ENCODE measurements at regions not wholly inside any gene's neighbourhood (a gene's known extent, or its start where the extent isn't known, plus 50 kb on each side); places are given as distances from the start of the nearest gene placed in this dataset.

DNA sequence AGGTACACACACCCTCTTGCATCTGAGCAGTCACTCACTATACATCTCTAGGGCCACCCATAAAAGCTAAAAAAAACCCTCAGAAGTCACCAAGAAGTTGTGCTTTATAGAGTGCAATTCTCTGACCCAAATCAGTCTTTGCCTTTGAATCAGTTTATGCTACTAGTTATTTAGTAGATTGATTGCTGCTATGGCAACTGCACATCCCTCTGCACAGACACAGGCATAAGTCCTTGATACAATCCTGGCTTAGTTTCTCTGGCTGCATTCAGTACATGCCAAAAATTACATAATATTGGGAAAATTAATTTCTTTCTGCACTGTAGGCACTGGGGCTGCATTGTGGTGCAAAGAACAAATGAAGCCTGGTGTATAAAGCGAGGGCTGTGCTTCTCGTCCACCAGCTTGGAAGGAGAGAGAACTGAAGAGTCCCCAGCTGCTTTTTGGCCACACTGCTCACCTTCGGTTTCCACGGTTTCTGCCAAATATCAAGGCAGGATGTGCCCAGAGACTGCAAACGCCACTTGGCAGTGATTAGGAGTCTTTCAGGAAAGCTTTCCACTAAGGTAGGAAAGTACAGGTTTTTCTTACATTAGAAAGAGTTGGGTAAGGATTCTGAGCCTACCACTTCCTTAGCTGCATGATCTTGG is 258.4 kb downstream of the ELAVL2 start:
- TF ChIP-seq, protein P1, sequence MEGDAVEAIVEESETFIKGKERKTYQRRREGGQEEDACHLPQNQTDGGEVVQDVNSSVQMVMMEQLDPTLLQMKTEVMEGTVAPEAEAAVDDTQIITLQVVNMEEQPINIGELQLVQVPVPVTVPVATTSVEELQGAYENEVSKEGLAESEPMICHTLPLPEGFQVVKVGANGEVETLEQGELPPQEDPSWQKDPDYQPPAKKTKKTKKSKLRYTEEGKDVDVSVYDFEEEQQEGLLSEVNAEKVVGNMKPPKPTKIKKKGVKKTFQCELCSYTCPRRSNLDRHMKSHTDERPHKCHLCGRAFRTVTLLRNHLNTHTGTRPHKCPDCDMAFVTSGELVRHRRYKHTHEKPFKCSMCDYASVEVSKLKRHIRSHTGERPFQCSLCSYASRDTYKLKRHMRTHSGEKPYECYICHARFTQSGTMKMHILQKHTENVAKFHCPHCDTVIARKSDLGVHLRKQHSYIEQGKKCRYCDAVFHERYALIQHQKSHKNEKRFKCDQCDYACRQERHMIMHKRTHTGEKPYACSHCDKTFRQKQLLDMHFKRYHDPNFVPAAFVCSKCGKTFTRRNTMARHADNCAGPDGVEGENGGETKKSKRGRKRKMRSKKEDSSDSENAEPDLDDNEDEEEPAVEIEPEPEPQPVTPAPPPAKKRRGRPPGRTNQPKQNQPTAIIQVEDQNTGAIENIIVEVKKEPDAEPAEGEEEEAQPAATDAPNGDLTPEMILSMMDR (conservative IDR thresholded peaks at IDR 0.05; ENCODE audit: low read depth): no peak
- DNase-seq (ENCODE audit: low spot score): no peak
- ChIA-PET CTCF (no interaction called here), POLR2A (ENCODE audit: low non-redundant PET) (no interaction called here)
- no peak overlapping the region for H3K27ac ChIP-seq

DNA sequence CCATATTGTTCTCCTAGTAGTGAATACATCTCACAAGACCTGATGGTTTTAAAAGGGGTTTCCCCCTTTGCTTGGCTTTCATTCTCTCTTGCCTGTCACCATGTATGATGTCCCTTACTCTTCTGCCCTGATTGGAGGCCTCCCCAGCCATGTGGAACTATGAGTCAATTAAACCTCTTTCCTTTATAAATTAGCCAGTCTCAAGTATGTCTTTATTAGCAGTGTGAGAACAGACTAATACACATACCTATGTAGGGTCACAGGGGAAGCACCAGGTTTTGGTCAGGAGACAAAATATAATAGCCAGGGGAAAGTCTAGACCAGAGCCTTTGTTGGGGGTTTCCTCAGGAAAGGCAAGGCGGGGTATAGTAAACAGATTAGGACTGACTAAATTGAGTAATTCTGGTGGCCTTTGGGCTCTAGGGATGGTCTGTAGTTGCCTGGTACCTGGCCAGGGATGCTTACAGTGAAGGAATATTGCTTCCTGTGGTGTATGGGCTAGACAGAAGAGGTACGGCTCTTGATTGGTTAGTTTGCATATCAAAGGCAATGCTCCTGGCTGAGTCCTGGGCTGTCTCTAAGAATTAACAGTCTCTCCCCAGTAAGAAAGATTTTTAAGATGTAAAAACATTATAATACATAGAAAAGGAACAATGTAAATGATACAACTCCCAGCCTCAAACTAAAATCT is 254.5 kb downstream of the ELAVL2 start:
- H3K27ac ChIP-seq: no peak overlapping the region
- TF ChIP-seq, protein P1 (conservative IDR thresholded peaks at IDR 0.05; ENCODE audit: low read depth): no peak
- ChIA-PET CTCF (no interaction called here), POLR2A (ENCODE audit: low non-redundant PET) (no interaction called here)
- DNase-seq (ENCODE audit: low spot score): no peak

DNA sequence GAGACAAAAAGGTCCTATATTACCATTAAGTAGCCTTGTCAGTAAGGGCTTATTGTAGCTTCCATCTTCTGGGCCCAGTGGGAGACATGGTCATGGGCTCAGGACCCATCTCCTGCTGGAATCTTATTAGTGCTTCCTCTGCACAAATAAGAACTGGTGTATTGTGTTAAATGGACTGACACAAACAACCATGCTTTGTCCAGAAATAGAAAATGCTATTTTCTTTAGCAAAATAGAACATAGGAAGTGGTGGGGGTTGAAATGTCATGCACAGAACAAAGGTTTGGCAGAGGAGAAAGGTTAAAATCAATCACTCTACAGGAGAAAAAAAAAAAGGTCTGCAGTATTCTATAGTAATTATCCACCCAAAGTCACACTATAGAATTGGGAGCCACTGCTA is 252.2 kb downstream of the ELAVL2 start:
- no peak for DNase-seq (ENCODE audit: low spot score)
- no peak overlapping the region for H3K27ac ChIP-seq
- ChIA-PET POLR2A (ENCODE audit: low non-redundant PET) (no interaction called here), CTCF (no interaction called here)
- TF ChIP-seq, protein P1 (conservative IDR thresholded peaks at IDR 0.05; ENCODE audit: low read depth): no peak

DNA sequence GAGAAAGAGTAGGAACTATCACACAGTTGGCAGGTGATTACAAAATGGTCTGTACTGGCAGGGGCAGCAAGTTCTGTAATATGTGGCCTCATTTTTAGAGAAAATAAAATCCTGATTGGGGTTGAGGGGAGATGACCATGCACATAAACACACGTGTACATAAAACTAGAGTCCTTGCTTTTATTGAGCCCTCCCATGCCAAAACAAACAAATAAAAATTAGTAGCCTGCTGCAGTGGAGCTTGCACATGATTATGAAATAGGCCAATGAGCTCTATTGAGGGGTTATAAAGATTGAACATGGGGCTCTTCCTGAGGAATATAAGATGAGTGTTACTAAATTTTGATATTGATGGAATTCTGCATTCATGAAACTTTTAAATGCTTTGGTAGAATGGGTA is 248.4 kb downstream of the ELAVL2 start:
- CTCF ChIA-PET: no interaction called here
- POLR2A ChIA-PET (ENCODE audit: low non-redundant PET): interaction anchor here (0.7 kb wide), 1 partner anchor 40 kb away, joined by 3 read pairs; no protein-coding TSS in a partner anchor
- TF ChIP-seq, protein P1 (conservative IDR thresholded peaks at IDR 0.05; ENCODE audit: low read depth): no peak
- DNase-seq (ENCODE audit: low spot score): no peak
- no peak overlapping the region for H3K27ac ChIP-seq

DNA sequence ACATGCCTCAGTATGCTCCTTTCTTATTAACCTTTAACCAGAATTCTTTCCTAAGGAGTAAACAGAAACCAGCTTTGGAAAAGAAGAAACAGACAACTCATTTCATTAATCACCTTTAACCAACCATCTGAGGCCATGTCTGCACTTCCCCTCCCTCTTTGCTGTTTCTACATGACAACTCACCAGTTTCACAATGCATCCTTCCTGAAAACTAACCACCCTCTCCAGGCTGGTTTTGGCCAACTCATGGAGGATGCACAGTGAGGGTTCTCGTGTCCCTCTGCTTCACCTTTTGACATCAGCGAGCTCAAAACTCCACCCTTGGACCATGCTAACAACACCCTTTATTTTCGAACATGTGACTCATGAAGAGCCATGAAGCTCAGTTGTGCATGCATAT is 244.1 kb downstream of the ELAVL2 start:
- CTCF ChIA-PET: no interaction called here
- peak; percentile 23 for DNase-seq (ENCODE audit: low spot score)
- POLR2A ChIA-PET (ENCODE audit: low non-redundant PET): no interaction called here
- TF ChIP-seq, protein P1 (conservative IDR thresholded peaks at IDR 0.05; ENCODE audit: low read depth): no peak
- H3K27ac ChIP-seq: no peak overlapping the region

DNA sequence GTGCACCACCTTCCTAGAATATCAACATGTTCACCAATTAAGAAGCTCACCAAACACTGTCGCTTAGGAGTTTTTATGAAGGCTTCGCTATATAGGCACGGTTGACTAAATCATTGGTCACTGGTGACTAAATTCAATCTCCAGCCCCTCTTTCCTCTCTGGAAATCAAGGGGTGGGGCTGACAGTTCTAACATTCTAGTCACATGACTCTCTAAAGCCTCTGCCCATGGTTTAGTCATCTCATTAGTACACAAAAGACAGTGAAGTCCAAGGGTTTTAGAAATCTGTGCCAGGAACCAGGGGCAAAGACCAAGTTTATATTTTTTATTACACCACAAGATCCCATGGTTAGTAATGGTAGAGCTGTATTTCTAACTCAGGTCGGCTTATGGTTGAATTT is 243.2 kb downstream of the ELAVL2 start:
- no peak overlapping the region for H3K27ac ChIP-seq
- ChIA-PET POLR2A (ENCODE audit: low non-redundant PET) (no interaction called here), CTCF (no interaction called here)
- TF ChIP-seq, protein P1 (conservative IDR thresholded peaks at IDR 0.05; ENCODE audit: low read depth): no peak
- peak; percentile 37 for DNase-seq (ENCODE audit: low spot score)
